Uterus (tissue), 3 donors: ENCODE measurements at regions not wholly inside any gene's neighbourhood (a gene's known extent, or its start where the extent isn't known, plus 50 kb on each side); places are given as distances from the start of the nearest gene placed in this dataset.
"Not testable (repeated sequence)": the region's sequence is repeated elsewhere in the genome, so short reads cannot be mapped to it uniquely, and the experiment has no call there.

Experiments
- DNase-seq, 2 donors: peaks; one replicate each; pipeline ENCODE4 v3.0.0-alpha.2; 2019 to 2020
- H3K27ac ChIP-seq, 2 donors: fragments of 200-600 bp; sonication (generic); 1 replicate in 1 of 2; 2 replicates in 1 of 2; pipeline ENCODE4 v1.5.1; 2016 to 2018
- H3K27me3 ChIP-seq, 2 donors: fragments of 200-600 bp; sonication (generic); one replicate each; pipeline ENCODE4 v1.5.1; 2018 to 2019; ENCODE audit warnings: control low read depth in 1 of 2
- H3K36me3 ChIP-seq, 2 donors: fragments of 200-600 bp; sonication (generic); one replicate each; pipeline ENCODE4 v1.5.1; 2019; ENCODE audit warnings: control low read depth in 1 of 2
- H3K4me1 ChIP-seq, 2 donors: fragments of 200-600 bp; sonication (generic); one replicate each; pipeline ENCODE4 v1.5.1; 2018 to 2019; ENCODE audit warnings: control low read depth in 1 of 2
- H3K4me3 ChIP-seq, 2 donors: fragments of 200-600 bp; sonication (generic); 1 replicate in 1 of 2; 2 replicates in 1 of 2; pipeline ENCODE4 v1.5.1; 2018 to 2019; ENCODE audit warnings: mild to moderate bottlenecking in 1 of 2
- H3K9me3 ChIP-seq, 2 donors: fragments of 200-600 bp; sonication (generic); one replicate each; pipeline ENCODE4 v1.5.1; 2019; ENCODE audit warnings: control low read depth in 1 of 2
- CTCF ChIP-seq, 4 experiments: fragments of 200-600 bp in 2 of 4; fragments of 450-650 bp in 2 of 4; sonication (generic) in 2 of 4; IDR thresholded peaks; one replicate each; pipeline ENCODE4 v1.5.1; 2016 to 2019; ENCODE audit warnings: antibody characterized with exemption in 4 of 4, mild to moderate bottlenecking in 2 of 4, moderate library complexity in 1 of 4
- POLR2A ChIP-seq, 2 donors: fragments of 450-650 bp; IDR thresholded peaks; one replicate each; pipeline ENCODE4 v1.6.1; 2016; ENCODE audit warnings: antibody characterized with exemption in 2 of 2, mild to moderate bottlenecking in 1 of 2, moderate library complexity in 1 of 2
- intact Hi-C: fragments of 100-400 bp; cut with DNase I; formaldehyde crosslinking; loops from one replicate; pipeline ENCODE4 v1.15.1; 2023; ENCODE audit warnings: low total_unique reads
- donor health status: DM: yes; HTN: yes; CAD: no.

- H3K27me3 ChIP-seq: no peaks in the 10 kb centered on the region
- TF ChIP-seq CTCF (IDR thresholded peaks at IDR 0.05) (no peak), POLR2A (IDR thresholded peaks at IDR 0.05) (no peak)
- H3K4me3 ChIP-seq: no peak overlapping the region
- intact Hi-C loops: no loop called here
- H3K9me3 ChIP-seq: peaks cover 0 to 12% of the 10 kb centered on the region in 2 donors
- H3K4me1 ChIP-seq: no peaks in the 10 kb centered on the region
- DNase-seq: peak; percentile 61 to 65
- no peak overlapping the region for H3K27ac ChIP-seq
- H3K36me3 ChIP-seq: no peaks in the 10 kb centered on the region
These were observed 199.5 kb downstream of the GOLGA6L6 start for GRCh38 chr15:20341901-20342600.

DNA sequence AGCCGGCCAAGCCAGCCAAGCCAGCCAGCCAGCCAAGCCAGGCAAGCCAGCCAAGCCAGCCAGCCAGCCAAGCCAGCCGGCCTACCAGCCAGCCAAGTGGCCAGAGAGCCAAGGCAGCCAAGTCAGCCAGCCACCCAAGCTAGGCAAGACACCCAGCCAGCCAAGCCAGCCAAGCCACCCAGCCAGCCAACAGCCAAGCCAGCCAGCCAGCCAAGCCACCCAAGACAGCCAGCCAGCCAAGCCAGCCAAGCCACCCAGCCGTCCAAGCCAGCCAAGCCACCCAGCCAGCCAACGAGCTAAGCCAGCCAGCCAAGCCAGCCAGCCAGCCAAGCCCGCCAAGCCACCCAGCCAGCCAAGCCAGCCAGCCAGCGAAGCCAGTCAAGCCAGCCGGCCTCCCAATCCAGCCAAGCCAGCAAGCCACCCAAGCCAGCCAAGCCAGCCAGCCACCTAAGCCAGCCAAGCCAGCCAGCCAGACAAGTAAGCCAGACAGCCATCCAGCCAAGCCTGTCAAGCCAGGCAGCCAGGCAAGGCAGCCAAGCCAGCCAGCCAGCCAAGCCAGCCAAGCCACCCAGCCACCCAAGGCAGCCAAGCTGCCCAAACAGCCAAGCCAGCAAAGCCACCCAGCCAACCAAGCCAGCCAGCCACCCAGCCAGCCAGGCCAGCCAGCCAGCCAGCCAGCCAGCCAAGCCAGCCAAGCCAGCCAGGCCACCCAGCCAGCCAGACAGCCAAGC lies 200.5 kb downstream of the GOLGA6L6 start:
- Histone ChIP-seq H3K9me3 (peaks cover 0 to 12% of the 10 kb centered on the region in 2 donors), H3K4me3 (no peak overlapping the region), H3K36me3 (no peaks in the 10 kb centered on the region), H3K27me3 (no peaks in the 10 kb centered on the region), H3K4me1 (no peaks in the 10 kb centered on the region), H3K27ac (no peak overlapping the region)
- intact Hi-C loops: no loop called here
- DNase-seq: peak; percentile 60 to 65
- no peak for TF ChIP-seq CTCF (IDR thresholded peaks at IDR 0.05)

DNA sequence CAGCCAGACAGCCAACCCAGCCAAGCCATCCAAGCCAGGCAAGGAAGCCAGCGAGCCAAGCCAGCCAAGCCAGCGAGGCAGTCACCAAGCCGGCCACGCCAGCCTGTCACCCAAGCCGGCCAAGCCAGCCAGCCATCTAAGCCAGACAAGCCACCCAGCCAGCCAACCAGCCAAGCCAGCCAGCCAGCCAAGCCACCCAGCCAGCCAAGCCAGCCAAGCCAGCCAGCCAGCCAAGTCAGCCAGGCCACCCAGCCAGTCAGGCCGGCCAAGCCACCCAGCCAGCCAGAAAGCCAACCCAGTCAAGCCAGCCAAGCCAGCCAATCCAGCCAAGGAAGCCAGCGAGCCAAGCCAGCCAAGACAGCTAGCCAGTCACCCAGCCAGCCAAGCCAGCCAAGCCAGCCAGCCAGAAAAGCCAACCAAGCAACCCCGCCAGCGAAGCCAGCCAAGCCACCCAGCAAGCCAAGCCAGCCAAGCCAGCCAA lies 201.2 kb downstream of the GOLGA6L6 start:
- intact Hi-C loops: no loop called here
- TF ChIP-seq POLR2A (IDR thresholded peaks at IDR 0.05): no peak
- TF ChIP-seq CTCF (IDR thresholded peaks at IDR 0.05): no peak
- Histone ChIP-seq H3K4me3 (no peak overlapping the region), H3K9me3 (peaks cover 0 to 12% of the 10 kb centered on the region in 2 donors), H3K27me3 (no peaks in the 10 kb centered on the region), H3K4me1 (no peaks in the 10 kb centered on the region), H3K27ac (no peak overlapping the region), H3K36me3 (no peaks in the 10 kb centered on the region)
- DNase-seq: peak; percentile 26 to 66

GRCh38 chr15:20339086-20339791 lies 202.4 kb downstream of the GOLGA6L6 start:
- H3K27me3 ChIP-seq, H3K4me3 ChIP-seq, H3K4me1 ChIP-seq, H3K36me3 ChIP-seq, intact Hi-C loops, DNase-seq, H3K27ac ChIP-seq: not testable (repeated sequence)
- peaks cover 0 to 12% of the 10 kb centered on the region in 2 donors for H3K9me3 ChIP-seq

- H3K27me3 ChIP-seq, H3K4me3 ChIP-seq, H3K27ac ChIP-seq, H3K4me1 ChIP-seq, intact Hi-C loops, H3K36me3 ChIP-seq, DNase-seq: not testable (repeated sequence)
- peaks cover 0 to 12% of the 10 kb centered on the region in 2 donors for H3K9me3 ChIP-seq
These were observed 202.9 kb downstream of the GOLGA6L6 start for GRCh38 chr15:20338671-20339070.

DNA sequence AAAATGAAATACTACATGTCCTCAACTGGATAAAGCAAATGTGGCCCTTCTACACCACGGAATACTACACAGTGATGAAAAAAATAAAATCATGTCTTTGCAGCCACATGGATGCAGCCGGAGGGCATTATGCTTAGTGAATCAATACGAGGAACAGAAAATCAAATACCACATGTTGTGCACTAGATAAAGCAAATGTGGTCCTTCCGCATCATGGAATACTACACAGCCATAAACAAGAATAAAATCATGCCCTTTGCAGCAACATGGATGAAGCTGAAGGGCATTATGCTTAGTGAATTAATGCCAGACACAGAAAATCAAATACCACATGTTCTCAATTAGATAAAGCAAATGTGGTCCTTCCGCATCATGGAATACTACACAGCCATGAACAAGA lies 204.4 kb downstream of the GOLGA6L6 start:
- H3K4me3 ChIP-seq, DNase-seq, H3K36me3 ChIP-seq, H3K27ac ChIP-seq, intact Hi-C loops, H3K4me1 ChIP-seq, H3K27me3 ChIP-seq: not testable (repeated sequence)
- peaks cover 0 to 12% of the 10 kb centered on the region in 2 donors for H3K9me3 ChIP-seq

DNA sequence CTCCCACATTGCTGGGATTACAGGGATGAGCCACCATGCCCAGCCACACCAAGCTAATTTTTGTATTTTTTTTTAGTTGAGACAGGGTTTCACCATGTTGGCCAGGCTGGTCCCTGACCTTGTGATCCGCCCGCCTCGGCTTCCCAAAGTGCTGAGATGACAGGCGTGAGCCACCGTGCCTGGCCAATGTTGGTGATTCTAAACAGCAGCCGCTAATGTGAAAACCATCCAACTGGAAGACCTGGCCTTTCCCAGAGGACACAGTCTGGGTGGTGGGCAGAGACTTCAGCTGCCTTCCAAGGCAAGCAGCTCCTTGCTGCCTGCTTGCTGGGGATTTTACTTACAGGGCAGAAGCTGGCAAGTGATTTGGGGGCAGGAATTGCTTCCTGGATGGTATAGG lies 207.1 kb downstream of the GOLGA6L6 start:
- H3K4me1 ChIP-seq, DNase-seq, H3K27ac ChIP-seq, H3K9me3 ChIP-seq, H3K4me3 ChIP-seq, intact Hi-C loops, H3K27me3 ChIP-seq, H3K36me3 ChIP-seq: not testable (repeated sequence)

DNA sequence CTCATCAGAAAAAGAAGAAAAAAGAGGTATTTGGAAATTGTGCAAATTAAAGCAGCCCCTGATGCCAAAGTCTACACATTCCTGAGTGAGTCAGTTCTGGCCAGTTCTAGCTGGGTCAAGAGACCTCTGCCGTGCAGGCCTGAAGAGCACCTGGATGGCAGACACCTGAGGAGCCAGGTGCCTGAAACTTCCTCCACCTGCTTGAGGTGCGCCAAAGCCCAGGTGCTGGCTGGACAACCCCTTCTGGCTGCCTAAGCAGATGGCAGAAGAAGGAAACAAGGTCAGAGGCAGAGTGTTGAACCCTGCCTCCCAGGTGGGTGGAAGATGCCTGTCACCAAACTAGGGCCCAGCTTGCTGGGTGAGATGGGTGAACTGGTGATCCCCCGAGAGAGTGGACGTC lies 215.8 kb downstream of the GOLGA6L6 start:
- H3K36me3 ChIP-seq, H3K27me3 ChIP-seq, H3K9me3 ChIP-seq, H3K27ac ChIP-seq, H3K4me1 ChIP-seq, H3K4me3 ChIP-seq, intact Hi-C loops, DNase-seq: not testable (repeated sequence)

DNA sequence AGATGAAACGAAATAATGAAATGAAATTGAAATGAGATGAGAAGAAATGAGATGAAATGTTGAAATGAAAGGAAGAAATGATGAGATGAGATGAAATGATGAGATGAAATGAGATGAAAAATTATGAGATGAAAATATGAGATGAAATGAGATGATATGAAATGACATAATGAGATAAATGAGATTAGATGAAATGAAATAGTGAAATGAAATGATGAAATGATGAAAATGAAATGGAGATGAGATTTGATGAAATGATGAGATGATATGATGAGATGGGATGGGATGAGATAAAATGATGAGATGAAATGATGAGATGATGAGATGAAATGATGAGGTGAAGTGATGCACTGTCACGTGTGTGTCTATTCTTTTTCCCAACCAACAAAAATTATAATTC lies 224.5 kb downstream of the GOLGA6L6 start:
- DNase-seq, H3K27me3 ChIP-seq, H3K36me3 ChIP-seq, intact Hi-C loops, H3K27ac ChIP-seq, H3K4me1 ChIP-seq, H3K9me3 ChIP-seq, H3K4me3 ChIP-seq: not testable (repeated sequence)
